ENCODE measurements at regions not wholly inside any gene's neighbourhood (a gene's known extent, or its start where the extent isn't known, plus 50 kb on each side); places are given as distances from the start of the nearest gene placed in this dataset.
A peak's percentile ranks its signal among the peaks of the same experiment; 100 is the strongest.
"Not testable (repeated sequence)": the region's sequence is repeated elsewhere in the genome, so short reads cannot be mapped to it uniquely, and the experiment has no call there.

DNA sequence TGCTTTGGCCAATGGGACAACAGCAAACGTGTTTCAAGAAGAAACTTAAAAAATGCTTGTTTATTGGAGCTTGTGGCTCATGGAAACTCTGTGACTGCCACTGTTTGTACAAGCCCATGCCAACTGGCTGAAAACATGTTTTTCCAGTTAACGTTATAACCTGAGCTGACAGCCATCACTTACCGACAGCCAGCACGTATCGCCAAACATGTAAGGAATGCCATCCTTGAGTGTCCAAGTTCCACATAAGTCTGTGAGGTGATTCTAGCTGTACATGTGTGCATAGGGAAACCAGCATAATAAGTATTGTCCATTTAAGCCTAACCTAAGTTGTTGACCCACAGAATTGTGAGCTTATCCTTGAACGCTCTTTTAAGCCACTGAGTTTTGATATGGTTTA, 596.9 kb downstream of the TRHDE start:
- no peak for DNase-seq

- DNase-seq: no peak
Observed at GRCh38 chr12:72872238-72872887, 600.2 kb downstream of the TRHDE start.

- no peak for DNase-seq
Observed at GRCh38 chr12:72872996-72873395, 600.8 kb downstream of the TRHDE start.

DNA sequence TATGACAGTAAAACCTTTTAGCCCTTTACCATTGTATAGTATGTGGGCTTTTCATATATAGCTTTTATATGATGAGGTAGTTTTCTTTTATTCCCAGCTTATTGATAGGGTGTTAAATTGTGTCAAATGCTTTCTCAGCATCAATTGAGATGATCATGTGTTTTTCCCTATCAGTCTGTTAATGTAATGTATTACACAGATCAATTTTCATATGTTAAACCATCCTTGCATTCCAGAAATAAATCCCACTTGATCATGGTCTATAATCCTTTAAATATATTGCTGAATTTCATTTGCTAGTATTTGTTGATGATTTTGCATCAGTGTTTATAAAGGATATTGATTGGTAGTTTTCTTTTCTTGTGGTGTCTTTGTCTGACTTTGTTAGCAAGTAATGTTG, 603.9 kb downstream of the TRHDE start:
- no peak for DNase-seq

DNA sequence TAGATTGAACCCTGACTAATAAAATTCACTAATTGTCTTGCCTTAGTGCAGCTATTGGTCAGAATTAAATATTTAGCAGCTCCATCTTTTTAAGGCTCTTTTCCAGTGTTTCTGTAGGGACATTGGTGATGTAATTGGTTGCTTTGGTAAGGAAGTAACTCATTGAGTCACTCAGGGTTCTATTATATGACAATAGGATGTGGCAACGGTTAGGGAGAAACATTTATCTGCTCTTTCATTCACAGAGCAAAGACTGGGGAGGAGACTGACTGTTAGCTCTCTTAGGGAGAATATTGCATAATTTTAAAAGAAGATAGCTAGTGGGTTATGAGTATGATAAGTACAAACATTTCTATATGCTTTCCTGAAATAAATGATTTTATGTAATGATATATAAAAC, 616.5 kb downstream of the TRHDE start:
- DNase-seq: no peak

DNA sequence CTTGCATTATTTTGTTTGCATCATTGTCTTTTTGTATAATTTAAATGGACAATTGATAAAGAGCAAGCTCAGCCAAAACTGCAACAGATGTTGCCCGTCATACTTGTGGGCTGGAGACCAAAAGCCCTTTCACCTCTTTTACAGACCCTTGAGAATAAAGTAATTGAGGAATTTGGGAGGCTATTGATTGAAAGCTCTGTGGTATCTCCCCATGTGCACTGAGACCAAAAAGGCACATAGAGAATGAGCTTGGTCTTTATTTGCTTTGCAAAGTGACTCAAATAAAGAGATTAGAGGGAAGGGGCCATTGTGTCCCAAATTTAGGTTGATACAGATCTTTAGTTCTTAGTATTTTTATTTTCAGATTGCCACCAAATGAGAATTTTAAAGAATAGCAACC, 617.6 kb downstream of the TRHDE start:
- no peak for DNase-seq

DNA sequence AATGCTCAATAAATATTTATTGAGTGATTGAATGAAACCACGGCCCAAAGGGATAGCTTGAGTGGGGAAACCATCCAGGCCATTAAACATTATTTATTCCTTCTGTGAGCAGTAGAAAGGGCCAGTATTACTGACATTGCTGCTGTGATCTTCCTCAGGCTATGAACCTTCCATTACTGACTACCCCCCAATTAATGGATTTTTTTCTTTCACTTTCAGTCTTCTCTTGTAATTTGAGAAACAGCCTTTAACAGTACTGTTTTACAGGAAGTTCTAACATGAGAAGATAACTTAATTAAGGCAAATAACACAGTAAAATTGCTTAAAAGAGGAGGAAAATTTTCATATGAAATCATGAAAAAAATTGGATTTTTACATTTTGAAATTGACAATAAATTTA, 629.5 kb downstream of the TRHDE start:
- no peak for DNase-seq

GRCh38 chr12:72925716-72926115, 653.5 kb downstream of the TRHDE start:
- DNase-seq: no peak

GRCh38 chr12:72931838-72932237, 659.7 kb downstream of the TRHDE start:
- DNase-seq: not testable (repeated sequence)

- DNase-seq: no peak
Observed at GRCh38 chr12:72937486-72937885, 665.3 kb downstream of the TRHDE start.

DNA sequence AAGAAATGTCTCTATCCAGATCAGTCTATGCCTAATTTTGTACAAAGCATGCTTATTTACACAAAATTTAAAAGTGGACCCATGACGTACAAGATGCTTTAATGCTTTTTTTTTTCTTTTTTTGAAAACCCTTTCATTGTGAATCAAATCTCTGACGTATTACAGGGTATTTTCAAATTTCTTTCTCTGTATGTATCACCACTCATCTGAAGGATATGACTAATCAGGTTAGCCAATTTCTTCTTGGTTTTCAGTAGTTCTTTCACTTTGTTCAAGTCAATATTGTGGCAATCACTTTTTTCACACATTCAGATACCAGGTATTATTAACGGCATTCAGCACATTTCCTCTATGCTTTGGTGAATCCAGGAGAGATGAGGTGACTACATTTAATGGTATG, 685.3 kb downstream of the TRHDE start:
- DNase-seq: no peak

DNA sequence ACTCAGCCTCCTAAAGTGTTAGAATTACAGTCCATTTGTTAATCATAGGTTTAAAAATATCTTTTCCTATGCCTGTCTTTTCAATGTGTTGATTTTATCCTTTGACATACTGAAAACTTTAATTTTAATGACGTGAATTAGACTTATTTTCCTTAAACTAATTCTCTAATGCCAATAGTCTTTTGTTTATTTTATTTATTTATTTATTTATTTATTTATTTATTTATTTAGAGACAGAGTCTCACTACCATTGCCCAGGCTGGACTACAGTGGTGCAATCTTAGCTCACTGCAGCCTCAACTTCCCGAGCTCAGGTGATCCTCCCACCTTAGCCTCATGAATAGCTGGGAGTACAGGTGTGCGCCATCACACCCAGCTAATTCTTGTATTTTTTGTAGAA, 694.5 kb downstream of the TRHDE start:
- no peak for DNase-seq

GRCh38 chr12:72974954-72975555, 702.9 kb downstream of the TRHDE start:
- DNase-seq: no peak

DNA sequence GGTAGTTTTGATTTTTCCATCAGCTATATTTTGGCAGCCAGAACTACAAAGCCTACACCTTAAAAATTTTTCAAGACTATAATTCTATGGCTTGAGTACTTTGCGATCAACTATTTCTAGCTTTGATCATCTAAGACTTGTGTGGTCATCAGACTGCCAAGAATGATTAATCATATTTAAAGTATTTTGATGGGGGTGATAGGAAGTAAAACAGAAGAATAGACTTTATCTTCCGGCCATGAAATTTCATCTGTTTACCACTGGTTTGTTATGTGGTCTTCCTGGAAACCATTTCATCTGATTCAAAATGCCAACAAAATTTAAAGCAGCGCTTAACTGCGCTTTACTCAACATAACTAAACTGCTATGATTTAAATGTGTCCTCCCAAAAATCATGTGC, 706.8 kb downstream of the TRHDE start:
- no peak for DNase-seq

DNA sequence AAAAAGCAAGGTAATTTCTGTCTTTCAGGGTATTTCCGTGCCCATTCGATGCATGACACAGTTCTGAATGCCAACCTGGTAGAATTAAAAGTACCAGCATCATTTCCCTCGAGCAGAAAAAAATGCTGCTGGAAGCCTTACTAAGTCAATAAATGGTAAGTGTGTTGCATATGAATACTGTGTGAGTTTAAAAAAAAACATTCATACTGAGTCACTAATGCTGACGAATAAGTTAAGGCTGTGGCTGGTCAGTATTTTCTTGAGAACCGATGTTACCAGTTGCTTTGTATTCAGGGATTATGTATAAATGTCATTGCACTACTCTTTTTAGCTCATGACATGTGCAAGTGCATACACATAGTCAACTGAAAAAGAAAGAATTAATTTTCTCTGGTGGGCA, 710.2 kb downstream of the TRHDE start:
- no peak for DNase-seq

DNA sequence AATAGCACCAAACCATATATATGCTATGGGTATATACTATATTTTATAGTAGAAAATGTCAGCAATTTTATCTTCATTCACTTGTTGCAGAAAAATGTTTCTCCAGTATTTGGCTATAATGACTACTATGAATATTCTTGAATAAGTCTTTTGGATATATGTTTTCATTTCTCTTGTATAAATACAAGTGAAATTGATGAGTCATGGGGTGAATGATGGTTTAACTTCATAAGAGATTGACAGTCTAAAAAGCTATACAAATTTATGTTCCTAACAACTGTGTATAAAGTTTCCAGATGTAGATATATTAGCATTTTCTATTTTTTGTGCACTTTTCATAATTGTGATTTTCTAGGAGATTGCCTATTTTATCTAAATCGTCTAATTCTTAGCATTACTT, 714.8 kb downstream of the TRHDE start:
- no peak for DNase-seq

GRCh38 chr12:72989458-72989947, 717.3 kb downstream of the TRHDE start:
- DNase-seq: no peak

DNA sequence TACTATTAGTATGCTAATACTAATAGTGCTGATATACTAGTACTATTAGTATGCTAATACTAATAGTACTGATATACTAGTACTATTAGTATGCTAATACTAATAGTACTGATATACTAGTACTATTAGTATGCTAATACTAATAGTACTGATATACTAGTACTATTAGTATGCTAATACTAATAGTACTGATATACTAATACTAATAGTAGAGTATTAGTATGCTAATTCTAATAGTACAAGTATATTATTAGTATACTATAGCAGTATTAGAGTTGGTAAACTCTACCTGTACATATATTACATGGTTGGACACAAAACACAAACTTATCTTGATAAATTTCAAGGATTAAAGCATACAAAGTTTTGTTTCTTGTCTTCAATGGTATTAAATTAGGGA, 722.9 kb downstream of the TRHDE start:
- not testable (repeated sequence) for DNase-seq

DNA sequence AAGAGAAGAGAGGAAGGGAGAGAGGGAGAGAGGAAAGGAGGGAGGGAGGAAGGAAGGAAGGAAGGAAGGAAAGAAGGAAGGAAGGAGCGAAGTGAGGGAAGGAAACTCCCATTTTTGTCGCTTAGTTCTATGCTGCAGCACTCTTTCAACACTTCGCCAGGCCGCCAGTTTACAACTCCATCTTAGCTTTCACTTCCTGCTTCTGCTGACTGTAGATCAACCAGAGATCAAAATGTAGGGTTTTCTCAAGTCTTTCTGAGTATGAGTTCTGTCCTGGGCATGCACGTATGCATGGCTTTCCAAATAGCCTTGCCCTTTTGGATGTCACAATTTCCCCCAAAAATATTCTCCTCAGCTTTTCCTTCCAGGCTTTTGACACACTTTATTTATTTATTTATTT, 723.4 kb downstream of the TRHDE start:
- no peak for DNase-seq

DNA sequence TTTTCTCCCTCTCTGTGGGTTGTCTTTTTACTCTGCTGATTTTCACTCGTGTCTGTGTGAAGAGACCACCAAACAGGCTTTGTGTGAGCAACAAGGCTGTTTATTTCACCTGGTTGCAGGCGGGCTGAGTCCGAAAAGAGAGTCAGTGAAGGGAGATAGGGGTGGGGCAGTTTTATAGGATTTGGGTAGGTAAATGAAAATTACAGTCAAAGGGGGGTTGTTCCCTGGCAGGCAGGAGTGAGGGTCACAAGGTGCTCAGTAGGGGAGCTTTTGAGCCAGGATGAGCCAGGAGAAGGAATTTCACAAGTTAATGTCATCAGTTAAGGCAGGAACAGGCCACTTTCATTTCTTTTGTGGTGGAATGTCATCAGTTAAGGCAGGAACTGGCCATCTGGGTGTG, 729.6 kb downstream of the TRHDE start:
- DNase-seq: not testable (repeated sequence)

DNA sequence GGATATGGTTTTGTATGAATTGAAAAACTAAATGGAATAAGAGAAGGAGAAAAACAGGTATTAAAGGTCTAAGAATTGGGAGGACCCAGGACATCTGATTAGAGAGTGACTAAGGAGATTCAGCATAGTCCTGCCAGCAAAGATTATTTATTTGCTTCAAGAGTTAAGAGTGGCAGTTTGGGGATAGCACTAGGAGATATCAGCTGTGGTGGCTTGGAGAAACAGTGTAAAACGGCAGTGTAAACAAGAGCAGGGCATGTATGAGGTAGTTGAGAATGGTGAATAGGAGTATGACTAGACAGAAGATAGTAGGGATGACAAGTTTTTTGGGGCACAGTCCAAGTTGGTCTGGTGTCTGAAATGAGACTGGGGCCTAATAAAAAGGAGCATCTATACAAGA, 730.3 kb downstream of the TRHDE start:
- DNase-seq: not testable (repeated sequence)

- DNase-seq: peak; percentile 79
Observed at GRCh38 chr12:73009138-73009834, 737.1 kb downstream of the TRHDE start.

DNA sequence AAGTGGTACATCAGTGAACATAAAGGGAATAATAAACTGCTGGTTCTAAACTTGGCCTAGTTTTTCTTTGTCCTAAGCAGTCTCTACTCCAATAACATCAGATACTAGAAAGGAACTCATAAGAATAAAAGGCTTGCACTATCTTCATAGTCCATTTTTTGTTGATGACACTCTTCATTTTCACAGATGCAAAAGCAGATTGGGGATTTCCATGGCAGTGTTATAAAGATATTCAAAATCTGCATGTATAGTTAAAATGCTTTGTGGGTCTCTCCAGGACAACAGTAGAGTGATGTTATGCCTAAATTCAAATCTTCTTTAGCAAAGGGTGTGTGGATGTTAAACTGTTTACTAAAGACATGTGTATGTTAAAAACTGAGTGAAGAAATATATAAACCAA, 745.8 kb downstream of the TRHDE start:
- no peak for DNase-seq

DNA sequence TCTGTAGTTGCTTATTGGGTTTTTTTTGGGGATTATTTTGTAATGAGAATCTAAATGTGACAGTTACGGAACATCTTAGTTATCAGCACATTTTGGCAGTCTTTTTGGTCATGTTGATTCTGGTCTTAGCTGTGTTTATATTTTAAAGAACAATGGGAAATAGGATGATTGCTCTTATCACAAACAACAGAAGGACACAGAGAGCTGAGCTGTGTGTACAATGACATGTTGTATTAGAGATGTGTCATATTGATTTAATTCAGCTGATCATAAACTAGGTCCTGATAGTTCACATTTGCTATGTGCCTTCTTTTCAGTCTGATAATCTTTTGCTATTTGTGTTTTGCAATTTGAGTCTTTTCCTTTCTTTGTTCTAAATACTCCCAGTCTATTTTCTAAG, 781.7 kb downstream of the TRHDE start:
- DNase-seq: no peak
